B cell (primary cell): ENCODE measurements at regions not wholly inside any gene's neighbourhood (a gene's known extent, or its start where the extent isn't known, plus 50 kb on each side); places are given as distances from the start of the nearest gene placed in this dataset.

Experiments used
- EZH2 ChIP-seq: IDR thresholded peaks from 2 replicates; pipeline ENCODE4 v1.6.1; 2012; ENCODE audit warnings: borderline replicate concordance, low read depth, mild to moderate bottlenecking, moderate library complexity, low read length; ENCODE audit not compliant: insufficient read depth, poor library complexity, severe bottlenecking
- TF ChIP-seq, protein P1 (sequence below): fragments of 200-600 bp; IDR thresholded peaks from one replicate; pipeline ENCODE4 v1.8.0; 2022; ENCODE audit warnings: antibody characterized with exemption, mild to moderate bottlenecking

DNA sequence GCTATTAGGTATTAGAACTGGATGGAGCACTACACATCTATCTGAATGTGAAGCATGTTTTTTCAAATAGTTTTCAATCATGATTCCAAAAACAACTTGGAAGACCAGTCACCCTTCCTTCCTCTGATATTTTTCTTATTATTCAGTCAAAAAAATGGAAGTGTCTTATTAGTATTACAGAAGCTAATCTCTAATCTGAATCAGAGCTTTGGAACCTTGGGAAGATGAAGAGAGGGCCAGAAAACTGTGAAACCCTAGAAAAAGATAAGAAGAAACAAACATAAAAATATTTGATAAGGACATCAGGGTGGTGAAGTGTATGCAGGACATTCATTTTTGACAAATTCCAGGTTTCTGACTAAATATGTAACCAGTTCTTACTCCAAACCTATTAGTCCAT lies 166.3 kb upstream of the PRSS16 start:
- TF ChIP-seq, protein P1, sequence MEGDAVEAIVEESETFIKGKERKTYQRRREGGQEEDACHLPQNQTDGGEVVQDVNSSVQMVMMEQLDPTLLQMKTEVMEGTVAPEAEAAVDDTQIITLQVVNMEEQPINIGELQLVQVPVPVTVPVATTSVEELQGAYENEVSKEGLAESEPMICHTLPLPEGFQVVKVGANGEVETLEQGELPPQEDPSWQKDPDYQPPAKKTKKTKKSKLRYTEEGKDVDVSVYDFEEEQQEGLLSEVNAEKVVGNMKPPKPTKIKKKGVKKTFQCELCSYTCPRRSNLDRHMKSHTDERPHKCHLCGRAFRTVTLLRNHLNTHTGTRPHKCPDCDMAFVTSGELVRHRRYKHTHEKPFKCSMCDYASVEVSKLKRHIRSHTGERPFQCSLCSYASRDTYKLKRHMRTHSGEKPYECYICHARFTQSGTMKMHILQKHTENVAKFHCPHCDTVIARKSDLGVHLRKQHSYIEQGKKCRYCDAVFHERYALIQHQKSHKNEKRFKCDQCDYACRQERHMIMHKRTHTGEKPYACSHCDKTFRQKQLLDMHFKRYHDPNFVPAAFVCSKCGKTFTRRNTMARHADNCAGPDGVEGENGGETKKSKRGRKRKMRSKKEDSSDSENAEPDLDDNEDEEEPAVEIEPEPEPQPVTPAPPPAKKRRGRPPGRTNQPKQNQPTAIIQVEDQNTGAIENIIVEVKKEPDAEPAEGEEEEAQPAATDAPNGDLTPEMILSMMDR: no peak
- no peak for TF ChIP-seq EZH2
